ENCODE measurements at regions not wholly inside any gene's neighbourhood (a gene's known extent, or its start where the extent isn't known, plus 50 kb on each side); places are given as distances from the start of the nearest gene placed in this dataset.

GRCh38 chr2:113376913-113377445, 60.5 kb upstream of the ZNG1B start:
- TF ChIP-seq POLR2A (IDR thresholded peaks at IDR 0.05) = no peak
- TF ChIP-seq CTCF (IDR thresholded peaks at IDR 0.05 in 4 of 5, conservative IDR thresholded peaks at IDR 0.05 in 1 of 5) = no peak

Data from gastrocnemius medialis (tissue), 4 donors.